GM21737 (cell line): ENCODE measurements at regions not wholly inside any gene's neighbourhood (a gene's known extent, or its start where the extent isn't known, plus 50 kb on each side); places are given as distances from the start of the nearest gene placed in this dataset.
"Not testable (repeated sequence)": the region's sequence is repeated elsewhere in the genome, so short reads cannot be mapped to it uniquely, and the experiment has no call there.

Experiments
- ATAC-seq: cut with Tn5 transposase; IDR thresholded peaks from one replicate; pipeline ENCODE4 v1.9.1; 2021; ENCODE audit warnings: mild to moderate bottlenecking, moderate library complexity; ENCODE audit not compliant: unreplicated experiment

GRCh38 chr12:97005174-97005573 lies 98.1 kb downstream of the NEDD1 start:
- ATAC-seq: no peak

DNA sequence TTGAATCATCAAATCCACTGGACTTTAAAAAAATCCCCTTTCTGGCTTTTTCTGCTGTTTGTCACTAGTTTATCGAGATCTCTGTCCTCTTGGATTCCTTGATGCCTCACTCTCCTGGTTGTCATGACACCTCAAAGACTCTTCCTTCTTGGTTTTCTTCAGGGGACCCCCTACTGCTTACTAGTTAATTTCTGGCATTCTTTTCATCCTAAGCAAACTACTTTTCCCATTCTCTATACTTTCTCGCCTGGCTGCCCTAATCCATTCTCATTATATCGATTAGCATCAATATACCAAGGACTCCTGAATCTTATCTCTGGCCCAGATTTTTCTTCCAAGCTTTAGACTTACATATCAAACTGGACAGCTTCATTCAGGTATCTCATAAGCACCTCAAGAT lies 98.6 kb downstream of the NEDD1 start:
- ATAC-seq: no peak

DNA sequence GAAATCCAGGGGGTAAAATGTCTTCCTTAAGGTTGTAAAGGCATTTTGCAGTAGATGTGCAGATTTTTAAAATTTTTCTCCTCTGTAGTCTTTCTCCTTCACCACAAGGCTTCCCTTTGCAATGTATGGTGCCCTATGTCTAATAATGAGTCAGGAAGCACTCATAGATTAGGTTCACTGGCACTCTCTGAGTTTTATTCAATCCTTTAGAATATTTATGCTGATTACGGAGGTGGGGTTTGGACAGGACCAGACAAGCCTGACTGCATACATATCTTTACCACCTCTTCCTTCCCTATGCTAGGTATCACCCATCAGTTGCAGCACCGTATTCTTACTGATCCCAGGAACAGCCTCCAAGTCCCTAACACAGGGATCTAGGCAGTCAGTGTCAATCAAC lies 99.5 kb downstream of the NEDD1 start:
- ATAC-seq: no peak

- no peak for ATAC-seq
These were observed 109.1 kb downstream of the NEDD1 start for GRCh38 chr12:97016163-97016562.

- ATAC-seq: no peak
These were observed 110.2 kb downstream of the NEDD1 start for GRCh38 chr12:97017213-97017612.

DNA sequence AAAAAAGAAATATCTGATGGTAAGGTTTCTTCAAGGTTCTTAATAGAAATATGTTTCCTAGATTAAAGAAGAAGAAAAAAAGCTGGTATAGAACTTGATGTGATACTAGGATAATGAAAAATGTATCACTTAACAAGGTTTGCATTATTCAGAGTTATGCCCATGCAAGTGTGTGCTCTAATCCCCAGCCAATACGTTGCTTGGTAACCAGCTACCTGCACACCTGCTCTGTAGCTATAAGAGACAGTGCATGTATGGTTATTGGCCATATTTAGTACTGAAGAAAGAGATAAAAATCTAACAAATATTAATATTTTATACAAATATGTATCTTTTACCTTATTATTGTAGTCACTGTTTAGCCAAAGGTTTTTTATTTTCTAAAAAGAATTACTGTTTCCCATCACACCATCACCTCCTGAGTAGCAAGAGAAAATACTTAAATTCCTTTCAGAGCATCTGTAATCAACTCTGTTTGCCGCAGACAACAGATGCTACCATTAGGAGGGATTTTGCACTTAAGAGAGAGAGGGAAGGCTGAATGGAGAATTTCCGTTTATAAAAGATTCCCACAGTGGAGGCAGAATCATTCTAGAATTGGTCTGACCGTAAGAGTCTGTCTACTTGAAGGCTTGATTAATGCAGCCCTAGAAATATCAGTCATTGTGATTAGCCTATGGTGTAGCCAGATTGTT lies 115.6 kb downstream of the NEDD1 start:
- no peak for ATAC-seq

DNA sequence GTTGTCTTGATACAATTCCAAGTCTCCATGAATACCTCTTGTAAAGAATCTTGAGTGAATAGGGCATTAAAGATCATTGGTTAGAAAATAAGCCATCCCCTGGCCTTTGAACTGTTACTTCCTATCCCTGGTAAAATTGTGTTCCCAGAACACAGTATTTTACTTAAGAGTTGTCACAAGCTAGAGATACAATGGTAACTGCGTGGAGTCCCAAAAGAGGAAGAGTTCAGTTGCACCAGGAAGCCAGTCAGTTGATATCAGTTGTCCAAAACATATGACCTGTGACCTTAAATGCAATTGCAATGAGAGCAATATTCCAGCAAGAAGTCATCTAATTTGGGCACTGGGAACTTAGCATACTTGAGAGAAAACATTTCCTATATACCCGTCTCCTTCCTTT lies 117.3 kb downstream of the NEDD1 start:
- ATAC-seq: no peak

GRCh38 chr12:97026901-97027300 lies 119.8 kb downstream of the NEDD1 start:
- no peak for ATAC-seq

DNA sequence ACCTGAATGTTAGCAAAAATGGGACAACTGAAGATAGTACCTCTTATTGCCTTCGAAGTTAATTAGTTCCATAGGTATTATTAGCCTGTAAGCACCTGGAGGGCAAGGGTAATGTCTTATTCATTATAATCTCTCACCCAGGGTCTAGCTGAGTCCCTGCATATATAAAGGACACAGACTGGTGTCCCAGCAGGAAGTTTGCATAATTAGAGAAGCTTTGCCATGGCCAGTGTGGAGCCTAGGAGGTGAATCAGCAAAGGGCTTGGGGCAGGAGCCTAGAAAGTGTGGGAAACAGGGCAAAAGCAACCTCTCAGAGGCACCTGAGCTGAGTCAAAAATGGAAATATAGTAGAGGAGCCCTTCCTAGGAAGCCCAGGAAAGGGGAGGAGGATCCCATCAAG lies 120.4 kb downstream of the NEDD1 start:
- ATAC-seq: no peak

- no peak for ATAC-seq
These were observed 131.1 kb downstream of the NEDD1 start for GRCh38 chr12:97038131-97038530.

GRCh38 chr12:97038834-97039233 lies 131.8 kb downstream of the NEDD1 start:
- no peak for ATAC-seq

DNA sequence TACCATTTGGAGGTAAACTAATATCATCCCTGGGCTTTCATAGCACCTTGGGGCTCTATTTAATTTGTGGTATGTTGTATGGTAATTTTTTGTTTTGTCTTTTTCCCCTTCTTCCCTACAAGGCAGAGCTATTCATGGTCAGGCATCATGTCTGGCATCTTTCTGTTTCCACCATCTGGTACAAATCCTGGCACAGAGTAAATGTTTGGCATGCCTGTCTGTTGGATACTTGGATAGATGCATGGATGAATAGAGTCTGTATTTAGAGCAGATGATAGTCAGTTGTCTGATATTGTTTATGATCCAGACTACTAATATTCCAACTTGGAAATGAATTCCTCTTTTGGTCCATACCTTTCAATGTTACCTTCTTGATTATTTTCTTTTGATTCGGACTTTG lies 139.8 kb downstream of the NEDD1 start:
- no peak for ATAC-seq

- ATAC-seq: no peak
These were observed 140.3 kb downstream of the NEDD1 start for GRCh38 chr12:97047361-97047760.

DNA sequence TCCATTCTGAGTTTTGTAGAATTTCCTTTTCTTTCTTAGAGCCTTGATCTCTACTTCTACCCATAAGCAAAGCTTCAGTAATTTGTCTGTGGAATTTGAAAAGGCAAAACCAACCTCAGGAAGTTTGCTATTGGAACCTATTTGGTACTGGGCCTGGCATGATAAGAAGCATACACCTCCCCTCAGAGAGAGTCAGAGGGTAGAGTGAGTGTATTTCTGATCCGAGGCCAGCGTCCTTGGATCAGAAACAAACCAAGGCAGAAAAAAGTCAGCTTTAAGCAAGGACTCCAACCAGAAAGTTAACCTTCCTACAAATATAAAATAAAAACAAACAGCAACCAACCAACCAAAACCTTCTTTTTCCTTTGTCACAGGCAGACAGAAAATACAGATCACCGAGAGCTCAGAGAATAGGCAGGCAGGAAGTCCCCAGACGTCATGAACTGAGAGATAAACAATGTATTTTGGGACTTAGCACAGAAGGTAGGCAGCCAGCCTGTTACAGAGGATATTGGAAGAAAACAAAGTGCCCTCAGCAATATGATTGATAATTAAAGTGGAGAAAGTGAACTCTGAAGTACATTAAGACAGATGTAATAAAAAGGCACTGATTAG lies 141.5 kb downstream of the NEDD1 start:
- no peak for ATAC-seq

DNA sequence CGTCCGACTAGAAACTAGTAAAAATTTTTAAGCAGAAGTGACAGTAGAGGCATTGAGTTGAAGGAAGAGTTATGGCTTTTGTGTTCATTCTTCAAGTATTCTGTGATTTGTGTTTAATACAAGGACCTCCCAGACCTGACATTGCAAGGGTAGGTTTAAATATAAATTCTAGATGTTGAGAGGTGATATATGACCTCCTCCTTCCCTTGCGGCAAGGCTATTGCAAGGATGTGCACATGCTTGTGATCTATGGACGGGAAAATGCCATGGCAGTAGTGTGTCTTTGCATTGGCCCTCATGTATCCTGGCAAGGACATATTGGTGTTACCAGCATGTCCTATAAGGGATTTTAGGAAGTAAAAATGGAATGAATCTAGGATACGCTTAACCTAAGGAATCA lies 143.5 kb downstream of the NEDD1 start:
- no peak for ATAC-seq

DNA sequence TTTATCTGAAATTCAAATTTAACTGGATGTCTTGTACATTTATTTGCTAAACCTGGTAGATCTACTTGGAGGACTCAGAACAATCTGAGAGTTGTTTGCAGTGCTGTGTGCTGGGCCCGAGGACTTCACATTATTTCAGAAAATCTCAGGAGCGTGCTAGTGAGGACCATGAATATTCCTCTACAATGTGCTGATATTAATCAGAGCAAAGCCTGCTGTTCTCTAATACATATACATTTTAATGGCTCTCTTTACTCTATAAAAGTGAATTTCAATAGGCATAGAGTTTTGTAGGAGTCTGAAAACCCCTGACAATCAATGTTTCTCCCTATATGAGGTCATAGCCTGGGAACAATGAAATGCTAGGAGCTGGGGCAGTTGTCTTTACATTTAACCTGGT lies 144.3 kb downstream of the NEDD1 start:
- ATAC-seq: no peak

DNA sequence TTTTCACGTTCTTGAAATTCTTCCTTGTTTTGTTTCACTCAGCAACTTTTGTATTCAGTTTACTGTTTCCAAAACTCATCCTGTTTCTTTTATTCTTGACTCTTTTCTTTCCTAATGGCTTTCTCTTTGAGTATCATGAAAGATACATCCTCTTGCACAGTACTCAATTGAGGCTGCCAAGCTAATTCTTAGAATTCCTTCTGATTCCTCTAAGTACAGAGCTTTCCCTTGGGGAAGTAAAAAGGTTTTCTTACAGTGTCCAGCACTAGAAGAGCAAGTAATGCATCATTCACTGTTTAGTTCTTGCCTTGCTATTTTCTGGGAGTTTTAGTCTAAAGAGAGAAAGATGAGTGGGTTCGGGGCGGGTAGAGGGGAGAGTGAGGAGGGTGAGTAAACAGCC lies 154.1 kb downstream of the NEDD1 start:
- ATAC-seq: no peak

- ATAC-seq: no peak
These were observed 156.4 kb downstream of the NEDD1 start for GRCh38 chr12:97063292-97063935.

DNA sequence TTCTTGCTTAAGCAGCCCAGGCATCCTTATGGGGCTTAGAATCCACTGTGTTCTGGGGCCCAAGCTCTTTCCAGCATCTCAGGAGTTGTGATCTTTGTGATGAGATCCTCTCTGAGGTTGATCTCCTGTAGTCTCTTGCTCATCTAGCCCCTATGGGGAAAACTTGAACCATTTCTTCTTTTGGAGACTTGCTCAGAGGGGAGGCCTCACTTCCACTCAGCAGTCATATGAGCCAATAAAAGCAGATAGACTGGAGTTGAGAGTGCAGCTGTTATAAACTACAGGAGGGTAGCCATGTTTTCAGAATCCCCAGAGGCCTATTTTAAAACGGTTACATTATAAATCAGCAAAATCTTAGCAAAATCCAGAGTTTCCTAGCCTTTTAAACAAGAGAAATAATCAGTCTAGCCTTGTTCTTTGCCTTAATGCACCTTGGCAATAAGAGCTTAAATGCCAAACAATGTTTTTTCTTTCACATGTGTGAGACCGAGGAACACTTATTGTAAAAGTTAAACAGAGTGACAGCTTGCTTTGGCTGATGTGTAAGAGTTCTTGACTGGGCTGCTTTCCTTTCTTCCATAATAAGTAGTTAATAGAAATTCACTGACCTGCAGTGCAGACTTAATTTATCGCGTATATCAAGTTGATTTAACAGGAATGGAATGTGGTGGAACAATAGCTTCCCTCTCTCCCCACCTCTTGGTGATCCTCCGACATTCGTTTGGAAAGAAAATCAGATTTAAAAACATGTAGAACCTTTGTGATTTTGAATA lies 168.3 kb downstream of the NEDD1 start:
- no peak for ATAC-seq

- no peak for ATAC-seq
These were observed 169.0 kb downstream of the NEDD1 start for GRCh38 chr12:97075934-97076630.

DNA sequence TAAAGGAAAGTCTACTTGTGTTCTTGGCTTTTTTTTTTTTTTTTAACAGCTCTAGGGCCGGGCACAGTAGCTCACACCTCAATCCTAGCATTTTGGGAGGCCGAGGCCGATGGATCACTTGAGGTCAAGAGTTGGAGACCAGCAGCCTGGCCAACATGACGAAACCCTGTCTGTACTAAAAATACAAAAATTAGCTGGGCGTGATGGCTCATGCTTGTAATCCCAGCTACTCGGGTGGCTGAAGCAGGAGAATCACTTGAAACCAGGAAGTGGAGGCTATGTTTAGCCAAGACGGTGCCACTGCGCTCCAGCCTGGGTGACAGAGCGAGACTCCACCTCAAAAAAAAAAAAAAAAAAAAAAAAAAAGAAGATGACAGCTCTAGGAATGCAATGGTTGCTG lies 169.9 kb downstream of the NEDD1 start:
- ATAC-seq: not testable (repeated sequence)
